ENCODE measurements at regions not wholly inside any gene's neighbourhood (a gene's known extent, or its start where the extent isn't known, plus 50 kb on each side); places are given as distances from the start of the nearest gene placed in this dataset.
A peak's percentile ranks its signal among the peaks of the same experiment; 100 is the strongest.
"Not testable (repeated sequence)": the region's sequence is repeated elsewhere in the genome, so short reads cannot be mapped to it uniquely, and the experiment has no call there.

- WGBS (ENCODE audit: missing lambda C conversion rate), result 64% methylated on average over 16 of the region's 20 CpGs
- H3K27ac ChIP-seq; CTCF ChIA-PET; POLR2A ChIA-PET; DNase-seq (ENCODE audit: low read depth in 1 of 2, low spot score in 1 of 2); H3K4me2 ChIP-seq; H3K4me3 ChIP-seq; FAIRE-seq; H3K4me1 ChIP-seq: not testable (repeated sequence)
- ATAC-seq, result peak in 1 of 2 experiments; percentile 98; a peak in 3 of 6 replicates
- H3K9me3 ChIP-seq, result peaks cover 29% of the 10 kb centered on the region
These were observed 107.8 kb upstream of the CCDC180 start for GRCh38 chr9:97199683-97200082.

- H3K4me3 ChIP-seq; H3K27ac ChIP-seq; FAIRE-seq; H3K4me1 ChIP-seq; H3K4me2 ChIP-seq; POLR2A ChIA-PET; TF ChIP-seq FOSL2 (IDR thresholded peaks at IDR 0.05): not testable (repeated sequence)
- TF ChIP-seq FOSL2 (CRISPR knock-in tag; IDR thresholded peaks at IDR 0.05), result peak; percentile 29; the same call in 1 of the 2 replicates
- CTCF ChIA-PET, result interaction anchor here (0.6 kb wide), 1 partner anchor 338 kb away, joined by 3 read pairs; no protein-coding TSS in a partner anchor
- WGBS (ENCODE audit: missing lambda C conversion rate), result 18% methylated on average over 4 of the region's 4 CpGs
- peak; percentile 67 to 94 for ATAC-seq
- H3K9me3 ChIP-seq, result peaks cover 15% of the 10 kb centered on the region; the same call in 1 of the 3 replicates
- peak in 1 of 2 experiments; percentile 30 for DNase-seq (ENCODE audit: low read depth in 1 of 2, low spot score in 1 of 2)
These were observed 113.7 kb upstream of the CCDC180 start for GRCh38 chr9:97193767-97194166.

- Histone ChIP-seq H3K4me2 (no peak overlapping the region), H3K4me1 (no peaks in the 10 kb centered on the region), H3K27ac (no peak overlapping the region), H3K4me3 (no peak overlapping the region), H3K9me3 (peaks cover 16% of the 10 kb centered on the region; the same call in 1 of the 3 replicates)
- TF ChIP-seq ZNF302 (CRISPR knock-in tag; IDR thresholded peaks at IDR 0.05), result no peak
- TF ChIP-seq ZFP36 (IDR thresholded peaks at IDR 0.05; ENCODE audit: borderline replicate concordance, partially characterized antibody), result no peak
- TF ChIP-seq CTCF (IDR thresholded peaks at IDR 0.05), result no peak
- no peak for TF ChIP-seq FOSB (CRISPR knock-in tag; IDR thresholded peaks at IDR 0.05)
- TF ChIP-seq CBX8 (IDR thresholded peaks at IDR 0.05), result no peak
- TF ChIP-seq HMGXB4 (CRISPR knock-in tag; IDR thresholded peaks at IDR 0.05; ENCODE audit: borderline replicate concordance), result no peak
- TF ChIP-seq SREBF2 (IDR thresholded peaks at IDR 0.05), result no peak
- TF ChIP-seq CHD4 (IDR thresholded peaks at IDR 0.05; ENCODE audit: borderline replicate concordance), result no peak
- TF ChIP-seq TFCP2L1 (CRISPR knock-in tag; IDR thresholded peaks at IDR 0.05), result no peak
- TF ChIP-seq USF2 (IDR thresholded peaks at IDR 0.05), result no peak
- no peak for TF ChIP-seq FOSL2 (IDR thresholded peaks at IDR 0.05)
- TF ChIP-seq FOSL2 (CRISPR knock-in tag; IDR thresholded peaks at IDR 0.05), result no peak
- TF ChIP-seq POLR2AphosphoS2 (conservative IDR thresholded peaks at IDR 0.05; ENCODE audit: low read length), result no peak
- TF ChIP-seq BCL3 (IDR thresholded peaks at IDR 0.05), result no peak
- no peak for TF ChIP-seq RFX5 (IDR thresholded peaks at IDR 0.05)
- TF ChIP-seq CBX2 (IDR thresholded peaks at IDR 0.05; ENCODE audit: borderline replicate concordance, low read depth), result no peak
- no peak for TF ChIP-seq MAX (IDR thresholded peaks at IDR 0.05)
- no peak for TF ChIP-seq MYC (IDR thresholded peaks at IDR 0.05; ENCODE audit: borderline replicate concordance, low read length)
- FAIRE-seq (no peak), ATAC-seq (no peak), DNase-seq (ENCODE audit: low read depth in 1 of 2, low spot score in 1 of 2) (no peak)
- ChIA-PET CTCF (no interaction called here), POLR2A (no interaction called here)
- WGBS (ENCODE audit: missing lambda C conversion rate), result 13% methylated on average over 3 of the region's 3 CpGs
These were observed 118.9 kb upstream of the CCDC180 start for GRCh38 chr9:97188545-97188944.

GRCh38 chr9:97187706-97188105 is 119.8 kb upstream of the CCDC180 start:
- H3K4me1 ChIP-seq; DNase-seq (ENCODE audit: low read depth in 1 of 2, low spot score in 1 of 2); H3K27ac ChIP-seq; H3K4me2 ChIP-seq; POLR2A ChIA-PET; FAIRE-seq; H3K4me3 ChIP-seq; ATAC-seq: not testable (repeated sequence)
- 14% methylated on average over 1 of the region's 1 CpG for WGBS (ENCODE audit: missing lambda C conversion rate)
- H3K9me3 ChIP-seq, result peaks cover 16% of the 10 kb centered on the region; the same call in 1 of the 3 replicates
- CTCF ChIA-PET, result interaction anchor here (0.9 kb wide), 1 partner anchor 13 kb away, joined by 3 read pairs; no protein-coding TSS in a partner anchor
